Adrenal gland (tissue), 5 donors: ENCODE measurements at regions not wholly inside any gene's neighbourhood (a gene's known extent, or its start where the extent isn't known, plus 50 kb on each side); places are given as distances from the start of the nearest gene placed in this dataset.

Source experiments
- CTCF ChIP-seq, 6 experiments: fragments of 450-650 bp in 4 of 6; fragments of 200-600 bp in 2 of 6; sonication (generic) in 1 of 6; IDR thresholded peaks; 1 replicate in 5 of 6; 2 replicates in 1 of 6; pipeline versions ENCODE4 v1.5.1 to v1.8.0; 2016 to 2021; ENCODE audit warnings: antibody characterized with exemption in 6 of 6, mild to moderate bottlenecking in 2 of 6, moderate library complexity in 1 of 6
- POLR2A ChIP-seq, 2 donors: fragments of 450-650 bp; IDR thresholded peaks; one replicate each; pipeline ENCODE4 v1.6.1; 2017; ENCODE audit warnings: antibody characterized with exemption in 2 of 2, mild to moderate bottlenecking in 2 of 2, moderate library complexity in 1 of 2
- donor health status: DM: no; HTN: no; CAD: no.

GRCh38 chr3:99586701-99587100 lies 51.7 kb upstream of the COL8A1 start:
- no peak for TF ChIP-seq CTCF (IDR thresholded peaks at IDR 0.05)
- no peak for TF ChIP-seq POLR2A (IDR thresholded peaks at IDR 0.05)
